ENCODE measurements at regions not wholly inside any gene's neighbourhood (a gene's known extent, or its start where the extent isn't known, plus 50 kb on each side); places are given as distances from the start of the nearest gene placed in this dataset.
"Not testable (repeated sequence)": the region's sequence is repeated elsewhere in the genome, so short reads cannot be mapped to it uniquely, and the experiment has no call there.

DNA sequence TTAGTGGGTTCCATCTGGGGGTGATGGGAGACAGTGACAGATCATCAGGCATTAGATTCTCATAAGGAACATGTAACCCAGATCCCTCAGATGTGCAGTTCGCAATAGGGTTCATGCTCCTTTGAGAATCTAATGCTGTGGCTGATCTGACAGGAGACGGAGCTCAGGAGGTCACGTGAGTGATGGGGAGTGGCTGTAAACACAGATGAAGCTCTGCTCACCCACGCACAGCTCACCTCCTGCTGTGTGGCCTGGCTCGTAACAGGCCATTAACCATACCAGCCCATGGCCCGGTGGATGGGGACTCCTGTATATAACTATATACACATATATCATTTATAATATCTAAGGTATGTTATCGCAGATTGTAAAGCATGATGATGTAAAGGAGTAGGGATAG, 214.2 kb downstream of the MAF start:
- TF ChIP-seq, protein P1, sequence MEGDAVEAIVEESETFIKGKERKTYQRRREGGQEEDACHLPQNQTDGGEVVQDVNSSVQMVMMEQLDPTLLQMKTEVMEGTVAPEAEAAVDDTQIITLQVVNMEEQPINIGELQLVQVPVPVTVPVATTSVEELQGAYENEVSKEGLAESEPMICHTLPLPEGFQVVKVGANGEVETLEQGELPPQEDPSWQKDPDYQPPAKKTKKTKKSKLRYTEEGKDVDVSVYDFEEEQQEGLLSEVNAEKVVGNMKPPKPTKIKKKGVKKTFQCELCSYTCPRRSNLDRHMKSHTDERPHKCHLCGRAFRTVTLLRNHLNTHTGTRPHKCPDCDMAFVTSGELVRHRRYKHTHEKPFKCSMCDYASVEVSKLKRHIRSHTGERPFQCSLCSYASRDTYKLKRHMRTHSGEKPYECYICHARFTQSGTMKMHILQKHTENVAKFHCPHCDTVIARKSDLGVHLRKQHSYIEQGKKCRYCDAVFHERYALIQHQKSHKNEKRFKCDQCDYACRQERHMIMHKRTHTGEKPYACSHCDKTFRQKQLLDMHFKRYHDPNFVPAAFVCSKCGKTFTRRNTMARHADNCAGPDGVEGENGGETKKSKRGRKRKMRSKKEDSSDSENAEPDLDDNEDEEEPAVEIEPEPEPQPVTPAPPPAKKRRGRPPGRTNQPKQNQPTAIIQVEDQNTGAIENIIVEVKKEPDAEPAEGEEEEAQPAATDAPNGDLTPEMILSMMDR (IDR thresholded peaks at IDR 0.05): no peak
- Histone ChIP-seq H3K27ac (no peak overlapping the region), H3K4me3 (no peak overlapping the region), H3K27me3 (no peaks in the 10 kb centered on the region), H3K36me3 (no peaks in the 10 kb centered on the region), H3K9me3 (no peaks in the 10 kb centered on the region), H3K4me1 (peaks cover 4% of the 10 kb centered on the region)
- DNase-seq (no peak), ATAC-seq (no peak)
- intact Hi-C loops (cut with DNase I): no loop called here

DNA sequence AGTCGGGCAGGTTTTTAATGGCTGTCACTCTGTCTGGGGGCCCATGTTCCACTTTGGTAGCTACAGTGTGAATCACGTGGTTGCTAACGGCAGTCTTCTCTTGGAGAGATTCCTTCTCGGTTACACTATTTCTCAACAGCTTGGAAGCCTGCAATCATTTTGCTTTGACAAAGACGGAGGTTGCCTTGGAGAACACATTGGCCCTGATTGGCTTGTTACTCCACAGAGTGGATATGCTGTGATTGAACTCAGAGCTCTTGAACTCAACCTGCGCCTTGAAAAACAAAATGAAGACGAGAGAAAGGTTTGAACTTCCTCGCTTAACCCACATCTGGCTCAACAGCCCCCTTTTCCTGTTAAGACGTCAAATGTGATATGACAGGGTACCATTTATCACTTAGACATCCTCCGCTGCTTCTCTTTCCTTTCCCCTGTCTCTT, 218.9 kb downstream of the MAF start:
- H3K9me3 ChIP-seq: no peaks in the 10 kb centered on the region
- H3K27ac ChIP-seq: peak overlapping the region; percentile 45
- peak overlapping the region; percentile 5 for H3K4me3 ChIP-seq
- ATAC-seq (peak; percentile 62), DNase-seq (no peak)
- TF ChIP-seq, protein P1 (IDR thresholded peaks at IDR 0.05): no peak
- H3K36me3 ChIP-seq: no peaks in the 10 kb centered on the region
- no peaks in the 10 kb centered on the region for H3K27me3 ChIP-seq
- intact Hi-C loops (cut with DNase I): no loop called here
- H3K4me1 ChIP-seq: peaks cover 11% of the 10 kb centered on the region

DNA sequence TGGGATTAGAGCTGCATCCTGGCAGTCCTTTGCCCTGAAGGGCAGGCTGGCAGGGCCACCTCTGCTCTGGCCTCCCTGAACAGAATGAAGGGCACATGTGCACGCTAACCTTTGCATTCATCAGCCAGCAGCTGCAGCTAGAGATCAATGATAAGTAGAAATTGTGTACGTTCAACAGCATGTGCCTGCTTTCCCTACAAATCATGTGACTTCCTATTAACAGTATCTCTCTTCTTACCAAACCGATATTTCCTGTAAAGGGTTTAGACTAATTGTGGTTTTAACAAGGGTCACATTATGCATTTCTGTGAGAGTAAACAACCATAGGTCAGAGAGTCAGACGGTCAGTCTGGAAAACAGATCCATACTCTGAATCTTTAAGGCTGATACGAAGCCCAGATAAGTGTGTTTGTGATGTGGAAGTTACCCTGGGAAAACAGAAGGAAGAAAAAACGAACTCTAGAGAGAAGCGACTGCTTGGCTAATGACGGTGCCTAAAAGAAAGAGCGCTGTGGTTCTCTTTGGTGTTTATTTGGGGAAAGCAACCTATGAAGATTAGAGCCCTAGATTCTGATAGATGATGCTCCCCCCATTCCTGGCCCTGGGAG, 219.4 kb downstream of the MAF start:
- Histone ChIP-seq H3K27ac (peak overlapping the region; percentile 45), H3K36me3 (no peaks in the 10 kb centered on the region), H3K4me3 (peak overlapping the region; percentile 5), H3K9me3 (no peaks in the 10 kb centered on the region), H3K27me3 (no peaks in the 10 kb centered on the region), H3K4me1 (peaks cover 11% of the 10 kb centered on the region)
- TF ChIP-seq, protein P1 (IDR thresholded peaks at IDR 0.05): no peak
- DNase-seq (no peak), ATAC-seq (peak; percentile 9)
- intact Hi-C loops (cut with DNase I): no loop called here

DNA sequence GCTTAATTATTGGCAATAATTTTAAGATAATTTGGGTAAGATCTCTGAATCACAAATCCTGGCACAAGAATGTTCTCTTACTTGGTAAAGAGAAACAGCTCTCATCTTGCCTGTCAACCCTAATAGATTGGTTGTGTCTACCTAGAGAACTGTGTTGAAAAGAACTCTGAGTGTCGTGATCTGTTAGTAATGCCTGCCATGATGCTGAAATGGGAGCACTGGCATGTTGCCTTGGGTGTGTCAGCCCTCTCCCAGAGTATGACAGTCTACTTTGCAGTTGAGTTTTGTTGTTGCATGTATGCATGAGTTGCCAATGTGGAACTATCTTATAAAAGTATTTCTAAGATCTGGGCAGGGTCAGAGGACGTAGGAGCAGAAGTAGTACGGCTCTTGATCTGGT, 221.4 kb downstream of the MAF start:
- H3K36me3 ChIP-seq: no peaks in the 10 kb centered on the region
- H3K9me3 ChIP-seq: no peaks in the 10 kb centered on the region
- H3K4me3 ChIP-seq: no peak overlapping the region
- TF ChIP-seq, protein P1 (IDR thresholded peaks at IDR 0.05): no peak
- peaks cover 11% of the 10 kb centered on the region for H3K4me1 ChIP-seq
- ATAC-seq (no peak), DNase-seq (no peak)
- no peaks in the 10 kb centered on the region for H3K27me3 ChIP-seq
- intact Hi-C loops (cut with DNase I): no loop called here
- H3K27ac ChIP-seq: no peak overlapping the region

- DNase-seq; ATAC-seq; H3K4me3 ChIP-seq; H3K36me3 ChIP-seq; H3K27me3 ChIP-seq; intact Hi-C loops (cut with DNase I); H3K9me3 ChIP-seq; H3K27ac ChIP-seq: not testable (repeated sequence)
- peaks cover 11% of the 10 kb centered on the region for H3K4me1 ChIP-seq
Observed at GRCh38 chr16:79377082-79377481, 223.5 kb downstream of the MAF start.

GRCh38 chr16:79375351-79375750, 225.2 kb downstream of the MAF start:
- no peaks in the 10 kb centered on the region for H3K36me3 ChIP-seq

More at GRCh38 chr16:79375351-79375750, 225.2 kb downstream of the MAF start:
- DNase-seq (no peak), ATAC-seq (no peak)
- TF ChIP-seq, protein P1 (IDR thresholded peaks at IDR 0.05): no peak
- Histone ChIP-seq H3K4me3 (no peak overlapping the region), H3K9me3 (no peaks in the 10 kb centered on the region), H3K27ac (no peak overlapping the region), H3K4me1 (no peaks in the 10 kb centered on the region), H3K27me3 (no peaks in the 10 kb centered on the region)
- intact Hi-C loops (cut with DNase I): no loop called here
